SK-N-MC (cell line): ENCODE measurements at regions not wholly inside any gene's neighbourhood (a gene's known extent, or its start where the extent isn't known, plus 50 kb on each side); places are given as distances from the start of the nearest gene placed in this dataset.

Source experiments
- EZH2 ChIP-seq: fragments of 200-600 bp; sonication (generic); IDR thresholded peaks from one replicate; pipeline ENCODE4 v1.6.1; 2017; ENCODE audit warnings: antibody characterized with exemption
- POLR2AphosphoS5 ChIP-seq: IDR thresholded peaks from 2 replicates; pipeline ENCODE4 v1.6.1; 2012; ENCODE audit warnings: mild to moderate bottlenecking, low read depth, low read length, borderline replicate concordance

GRCh38 chr6:14996892-14997291 is 249.0 kb upstream of the JARID2 start:
- no peak for TF ChIP-seq EZH2
- no peak for TF ChIP-seq POLR2AphosphoS5
